ENCODE measurements at regions not wholly inside any gene's neighbourhood (a gene's known extent, or its start where the extent isn't known, plus 50 kb on each side); places are given as distances from the start of the nearest gene placed in this dataset.
"Not testable (repeated sequence)": the region's sequence is repeated elsewhere in the genome, so short reads cannot be mapped to it uniquely, and the experiment has no call there.

DNA sequence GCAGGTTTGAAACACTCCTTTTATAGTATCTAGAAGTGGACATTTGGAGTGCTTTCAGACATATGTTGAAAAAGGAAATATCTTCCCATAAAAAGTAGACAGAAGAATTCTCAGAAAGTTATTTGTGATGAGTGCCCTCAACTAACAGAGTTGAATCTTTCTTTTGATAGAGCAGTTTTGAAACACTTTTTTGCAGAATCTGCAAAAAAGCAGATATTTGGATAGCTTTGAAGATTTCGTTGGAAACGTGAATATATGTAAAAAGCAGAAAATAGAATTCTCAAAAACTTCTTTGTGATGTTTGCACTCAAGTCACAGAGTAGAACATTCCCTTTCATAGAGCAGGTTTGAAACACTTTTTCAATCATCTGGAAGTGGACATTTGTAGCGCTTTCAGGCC lies 676.4 kb upstream of the ZNF337 start:
- DNase-seq (ENCODE audit: low spot score); CTCF ChIA-PET; H3K27ac ChIP-seq; POLR2A ChIA-PET (ENCODE audit: low non-redundant PET): not testable (repeated sequence)

DNA sequence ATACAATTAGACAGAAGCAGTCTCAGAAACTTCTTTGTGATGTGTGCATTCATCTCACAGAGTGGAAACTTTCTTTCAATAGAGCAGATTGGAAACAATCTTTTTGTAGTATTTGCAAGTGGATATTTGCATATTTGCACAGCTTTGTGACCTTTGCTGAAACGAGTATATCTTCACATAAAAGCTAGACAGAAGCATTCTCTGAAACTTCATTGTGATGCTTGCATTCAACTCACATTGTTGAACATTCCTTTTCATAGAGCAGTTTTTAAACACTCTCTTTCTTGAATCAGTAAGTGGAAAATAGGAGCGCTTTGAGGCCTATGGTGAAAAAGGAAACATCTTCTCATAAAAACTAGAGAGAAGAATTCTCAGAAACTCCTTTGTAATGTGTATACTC lies 657.9 kb upstream of the ZNF337 start:
- DNase-seq (ENCODE audit: low spot score), result no peak
- ChIA-PET CTCF (no interaction called here), POLR2A (ENCODE audit: low non-redundant PET) (no interaction called here)
- TF ChIP-seq, protein P1, sequence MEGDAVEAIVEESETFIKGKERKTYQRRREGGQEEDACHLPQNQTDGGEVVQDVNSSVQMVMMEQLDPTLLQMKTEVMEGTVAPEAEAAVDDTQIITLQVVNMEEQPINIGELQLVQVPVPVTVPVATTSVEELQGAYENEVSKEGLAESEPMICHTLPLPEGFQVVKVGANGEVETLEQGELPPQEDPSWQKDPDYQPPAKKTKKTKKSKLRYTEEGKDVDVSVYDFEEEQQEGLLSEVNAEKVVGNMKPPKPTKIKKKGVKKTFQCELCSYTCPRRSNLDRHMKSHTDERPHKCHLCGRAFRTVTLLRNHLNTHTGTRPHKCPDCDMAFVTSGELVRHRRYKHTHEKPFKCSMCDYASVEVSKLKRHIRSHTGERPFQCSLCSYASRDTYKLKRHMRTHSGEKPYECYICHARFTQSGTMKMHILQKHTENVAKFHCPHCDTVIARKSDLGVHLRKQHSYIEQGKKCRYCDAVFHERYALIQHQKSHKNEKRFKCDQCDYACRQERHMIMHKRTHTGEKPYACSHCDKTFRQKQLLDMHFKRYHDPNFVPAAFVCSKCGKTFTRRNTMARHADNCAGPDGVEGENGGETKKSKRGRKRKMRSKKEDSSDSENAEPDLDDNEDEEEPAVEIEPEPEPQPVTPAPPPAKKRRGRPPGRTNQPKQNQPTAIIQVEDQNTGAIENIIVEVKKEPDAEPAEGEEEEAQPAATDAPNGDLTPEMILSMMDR (conservative IDR thresholded peaks at IDR 0.05; ENCODE audit: low read depth), result no peak
- H3K27ac ChIP-seq, result no peak overlapping the region

DNA sequence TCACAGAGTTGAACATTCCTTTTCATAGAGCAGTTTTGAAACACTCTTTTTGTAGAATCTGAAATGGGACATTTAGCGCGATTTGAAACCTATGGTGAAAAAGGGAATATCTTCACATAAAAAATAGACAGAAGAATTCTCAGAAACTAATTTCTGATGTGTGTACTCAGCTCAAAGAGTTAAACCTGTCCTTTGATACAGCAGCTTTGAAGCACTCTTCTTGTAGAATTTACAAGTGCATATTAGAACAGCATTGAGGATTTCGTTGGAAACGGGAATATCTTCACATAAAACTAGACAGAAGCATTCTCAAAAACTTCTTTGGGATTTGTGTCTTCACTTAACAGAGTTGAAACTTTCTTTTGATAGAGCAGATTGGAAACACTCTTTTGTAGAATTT lies 650.7 kb upstream of the ZNF337 start:
- no peak for DNase-seq (ENCODE audit: low spot score)
- no peak overlapping the region for H3K27ac ChIP-seq
- TF ChIP-seq, protein P1 (conservative IDR thresholded peaks at IDR 0.05; ENCODE audit: low read depth), result no peak
- POLR2A ChIA-PET (ENCODE audit: low non-redundant PET), result no interaction called here
- CTCF ChIA-PET, result interaction anchor here (0.6 kb wide), 1 partner anchor 924 kb away, joined by 3 read pairs; no protein-coding TSS in a partner anchor

DNA sequence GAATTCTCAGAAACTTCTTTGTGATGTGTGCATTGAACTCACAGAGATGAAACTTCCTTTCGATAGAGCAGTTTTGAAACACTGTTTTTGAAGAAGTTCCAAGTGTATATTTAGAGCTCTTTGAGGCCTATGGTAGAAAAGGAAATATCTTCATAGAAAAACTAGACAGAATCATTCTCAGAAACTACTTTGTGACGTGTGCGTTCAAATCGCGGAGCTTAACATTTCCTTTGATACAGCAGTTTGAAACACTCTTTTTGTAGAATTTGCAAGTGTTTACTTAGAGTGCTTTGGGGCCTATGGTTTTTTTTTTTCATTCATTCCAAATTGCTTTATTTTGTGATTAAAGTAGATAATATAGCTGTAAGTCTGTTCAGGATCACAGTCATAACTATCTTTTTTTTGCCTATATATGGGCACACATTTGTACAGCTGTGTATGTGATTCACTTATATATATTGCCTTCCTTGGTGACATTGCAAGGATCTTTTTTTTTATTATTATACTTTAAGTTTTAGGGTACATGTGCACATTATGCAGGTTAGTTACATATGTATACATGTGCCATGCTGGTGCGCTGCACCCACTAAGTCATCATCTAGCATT lies 643.9 kb upstream of the ZNF337 start:
- H3K27ac ChIP-seq; POLR2A ChIA-PET (ENCODE audit: low non-redundant PET); DNase-seq (ENCODE audit: low spot score): not testable (repeated sequence)
- CTCF ChIA-PET, result interaction anchor here (0.6 kb wide), 1 partner anchor 224 kb away, joined by 3 read pairs; no protein-coding TSS in a partner anchor

DNA sequence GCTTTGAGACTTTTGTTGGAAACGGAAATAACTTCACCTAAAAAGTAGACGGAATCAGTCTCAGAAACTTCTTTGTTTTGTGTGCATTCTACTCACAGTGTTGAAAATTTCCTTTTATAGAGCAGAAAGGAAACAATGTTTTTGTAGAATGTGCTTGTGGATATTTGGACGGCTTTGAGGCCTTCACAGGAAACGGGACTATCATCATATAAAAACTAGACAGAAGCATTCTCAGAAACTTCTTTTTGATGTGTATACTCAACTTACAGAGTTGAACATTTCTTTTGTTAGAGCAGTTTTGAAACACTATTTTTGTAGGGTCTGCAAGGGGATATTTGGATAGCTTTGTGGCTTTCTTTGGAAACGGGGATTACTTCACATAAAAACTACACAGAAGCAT lies 627.5 kb upstream of the ZNF337 start:
- DNase-seq (ENCODE audit: low spot score), result no peak
- no peak overlapping the region for H3K27ac ChIP-seq
- TF ChIP-seq, protein P1 (conservative IDR thresholded peaks at IDR 0.05; ENCODE audit: low read depth), result no peak
- ChIA-PET POLR2A (ENCODE audit: low non-redundant PET) (no interaction called here), CTCF (no interaction called here)

DNA sequence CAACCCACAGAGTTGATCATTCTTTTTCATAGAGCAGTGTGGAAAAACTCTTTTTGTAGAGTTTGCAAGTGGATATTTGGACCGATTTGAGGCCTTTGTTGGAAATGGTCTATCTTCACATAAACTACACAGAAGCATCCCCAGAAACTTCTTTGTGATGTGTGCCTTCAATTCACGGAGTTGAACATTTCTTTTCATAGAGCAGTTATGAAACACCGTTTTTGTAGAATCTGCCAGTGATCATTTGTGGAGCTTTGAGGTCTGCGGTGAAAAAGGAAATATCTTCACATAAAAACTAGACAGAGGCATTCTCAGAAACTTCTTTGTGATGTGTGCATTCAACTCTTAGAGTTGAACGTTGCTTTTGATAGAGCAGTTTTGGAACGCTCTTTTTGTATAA lies 618.4 kb upstream of the ZNF337 start:
- TF ChIP-seq, protein P1 (conservative IDR thresholded peaks at IDR 0.05; ENCODE audit: low read depth), result no peak
- POLR2A ChIA-PET (ENCODE audit: low non-redundant PET), result no interaction called here
- H3K27ac ChIP-seq, result no peak overlapping the region
- CTCF ChIA-PET, result no interaction called here
- DNase-seq (ENCODE audit: low spot score), result no peak

DNA sequence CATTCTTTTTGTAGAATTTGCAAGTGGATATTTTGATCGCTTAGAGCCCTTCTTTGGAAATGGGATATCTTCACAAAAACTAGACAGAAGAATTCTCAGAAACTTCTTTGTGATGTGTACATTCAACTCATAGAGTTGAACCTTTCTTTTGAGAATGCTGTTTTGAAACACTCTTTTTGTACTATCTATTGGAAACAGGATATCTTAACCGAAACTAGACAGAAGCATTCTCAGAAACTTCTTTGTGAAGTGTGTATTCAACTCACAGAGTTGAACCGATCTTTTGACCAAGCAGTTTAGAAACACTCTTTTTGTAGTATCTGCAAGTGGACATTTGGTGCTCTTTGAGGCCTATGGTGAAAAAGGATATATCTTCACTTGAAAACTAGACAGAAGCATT lies 613.1 kb upstream of the ZNF337 start:
- CTCF ChIA-PET; DNase-seq (ENCODE audit: low spot score): not testable (repeated sequence)

DNA sequence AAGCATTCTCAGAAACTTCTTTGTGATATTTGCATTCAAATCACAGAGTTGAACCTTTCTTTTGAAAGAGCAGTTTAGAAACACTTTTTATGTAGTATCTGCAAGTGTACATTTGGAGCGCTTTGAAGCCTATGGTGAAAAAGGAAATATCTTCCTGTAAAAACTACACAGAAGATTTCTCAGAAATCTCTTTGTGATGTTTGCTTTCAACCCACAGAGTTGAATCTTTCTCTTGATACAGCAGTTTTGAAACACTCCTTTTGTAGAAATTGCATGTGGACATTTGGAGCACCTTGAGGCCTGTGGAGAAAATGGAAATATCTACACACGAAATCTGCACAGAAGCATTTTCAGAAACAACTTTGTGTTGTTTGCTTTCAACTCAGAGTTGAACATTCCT lies 612.3 kb upstream of the ZNF337 start:
- POLR2A ChIA-PET (ENCODE audit: low non-redundant PET), result no interaction called here
- no peak for DNase-seq (ENCODE audit: low spot score)
- TF ChIP-seq, protein P1 (conservative IDR thresholded peaks at IDR 0.05; ENCODE audit: low read depth), result no peak
- CTCF ChIA-PET, result no interaction called here
- H3K27ac ChIP-seq, result no peak overlapping the region

More for the DNA sequence above, 613.1 kb upstream of the ZNF337 start:
- H3K27ac ChIP-seq; POLR2A ChIA-PET (ENCODE audit: low non-redundant PET): not testable (repeated sequence)

All from RWPE1 (cell line).